Muscle of back (tissue), 3 donors: ENCODE measurements at regions not wholly inside any gene's neighbourhood (a gene's known extent, or its start where the extent isn't known, plus 50 kb on each side); places are given as distances from the start of the nearest gene placed in this dataset.

Experiments
- DNase-seq, 3 donors: peaks; one replicate each; pipeline versions ENCODE4 v3.0.0 to v3.0.0-alpha.2; 2013

- no peak for DNase-seq
Observed at GRCh38 chr16:8519179-8519578, 71.1 kb downstream of the TMEM114 start.

GRCh38 chr16:8517280-8517679 lies 73.0 kb downstream of the TMEM114 start:
- no peak for DNase-seq

GRCh38 chr16:8516471-8516870 lies 73.8 kb downstream of the TMEM114 start:
- no peak for DNase-seq

GRCh38 chr16:8512941-8513624 lies 77.2 kb downstream of the TMEM114 start:
- no peak for DNase-seq

- no peak for DNase-seq
Observed at GRCh38 chr16:8511464-8511863, 78.8 kb downstream of the TMEM114 start.

- no peak for DNase-seq
Observed at GRCh38 chr16:8510160-8510559, 80.2 kb downstream of the TMEM114 start.

GRCh38 chr16:8505327-8505991 lies 84.9 kb downstream of the TMEM114 start:
- DNase-seq: no peak

- no peak for DNase-seq
Observed at GRCh38 chr16:8502446-8502845, 87.9 kb downstream of the TMEM114 start.

GRCh38 chr16:8500351-8500750 lies 90.0 kb downstream of the TMEM114 start:
- no peak for DNase-seq

- no peak for DNase-seq
Observed at GRCh38 chr16:8496364-8496763, 93.9 kb downstream of the TMEM114 start.

- peak in 1 of 3 donors; percentile 34 for DNase-seq
Observed at GRCh38 chr16:8493972-8494371, 96.3 kb downstream of the TMEM114 start.

- no peak for DNase-seq
Observed at GRCh38 chr16:8492690-8493089, 97.6 kb downstream of the TMEM114 start.

- no peak for DNase-seq
Observed at GRCh38 chr16:8489580-8489979, 100.7 kb downstream of the TMEM114 start.

GRCh38 chr16:8486985-8487384 lies 103.3 kb downstream of the TMEM114 start:
- no peak for DNase-seq

- no peak for DNase-seq
Observed at GRCh38 chr16:8483396-8483795, 106.9 kb downstream of the TMEM114 start.

GRCh38 chr16:8481810-8482209 lies 108.5 kb downstream of the TMEM114 start:
- DNase-seq: no peak

GRCh38 chr16:8476824-8477223 lies 113.5 kb downstream of the TMEM114 start:
- no peak for DNase-seq

- no peak for DNase-seq
Observed at GRCh38 chr16:8474587-8474986, 115.7 kb downstream of the TMEM114 start.

- no peak for DNase-seq
Observed at GRCh38 chr16:8469102-8469778, 121.1 kb downstream of the TMEM114 start.

GRCh38 chr16:8464979-8465378 lies 125.3 kb downstream of the TMEM114 start:
- DNase-seq: no peak

GRCh38 chr16:8459085-8459733 lies 131.1 kb downstream of the TMEM114 start:
- no peak for DNase-seq

- no peak for DNase-seq
Observed at GRCh38 chr16:8458481-8459046, 131.7 kb downstream of the TMEM114 start.
